Mesothelial cell of epicardium (in vitro differentiated cells): ENCODE measurements at regions not wholly inside any gene's neighbourhood (a gene's known extent, or its start where the extent isn't known, plus 50 kb on each side); places are given as distances from the start of the nearest gene placed in this dataset.

Source experiments
- DNase-seq, 2 experiments: peaks; one replicate each; pipeline ENCODE4 v3.0.0; 2021; ENCODE audit warnings: low spot score in 2 of 2; ENCODE audit not compliant: unreplicated experiment in 2 of 2
- H3K27ac Mint-ChIP-seq: 2 replicates; pipeline ENCODE4 v1.8.0; 2021; ENCODE audit warnings: mixed read lengths
- H3K27me3 Mint-ChIP-seq: 2 replicates; pipeline ENCODE4 v1.8.0; 2021; ENCODE audit warnings: low read depth, mixed read lengths
- H3K36me3 Mint-ChIP-seq: 2 replicates; pipeline ENCODE4 v1.8.0; 2021; ENCODE audit warnings: mixed read lengths
- H3K4me1 Mint-ChIP-seq: 2 replicates; pipeline ENCODE4 v1.8.0; 2021; ENCODE audit warnings: mixed read lengths
- H3K4me3 Mint-ChIP-seq: 2 replicates; pipeline ENCODE4 v1.8.0; 2021; ENCODE audit warnings: mild to moderate bottlenecking, moderate library complexity, mixed read lengths
- H3K9me3 Mint-ChIP-seq: 2 replicates; pipeline ENCODE4 v1.8.0; 2021; ENCODE audit warnings: mixed read lengths
- CTCF ChIP-seq: fragments of 200-600 bp; sonication (generic); IDR thresholded peaks from one replicate; pipeline ENCODE4 v1.5.0; 2021; ENCODE audit warnings: antibody characterized with exemption; ENCODE audit not compliant: unreplicated experiment

DNA sequence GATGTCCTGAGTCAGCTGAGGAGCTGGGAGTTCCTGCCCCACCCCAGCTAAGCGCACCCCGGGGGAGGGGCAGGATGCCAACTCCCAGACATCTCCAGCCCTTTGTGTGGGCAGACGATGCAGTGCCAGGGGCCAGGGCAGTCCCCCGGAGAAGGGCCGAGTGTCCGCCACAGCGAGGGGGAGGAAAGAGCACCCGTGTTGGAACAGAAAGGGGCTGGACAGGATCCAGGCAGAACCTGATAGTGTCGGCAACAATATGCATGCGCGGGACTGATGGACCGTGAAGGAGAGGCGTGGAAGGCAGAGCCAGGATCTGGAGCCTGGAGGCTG, 1434.7 kb downstream of the BRD1 start:
- no peaks in the 10 kb centered on the region for H3K36me3 Mint-ChIP-seq
- H3K9me3 Mint-ChIP-seq, result no peaks in the 10 kb centered on the region

DNA sequence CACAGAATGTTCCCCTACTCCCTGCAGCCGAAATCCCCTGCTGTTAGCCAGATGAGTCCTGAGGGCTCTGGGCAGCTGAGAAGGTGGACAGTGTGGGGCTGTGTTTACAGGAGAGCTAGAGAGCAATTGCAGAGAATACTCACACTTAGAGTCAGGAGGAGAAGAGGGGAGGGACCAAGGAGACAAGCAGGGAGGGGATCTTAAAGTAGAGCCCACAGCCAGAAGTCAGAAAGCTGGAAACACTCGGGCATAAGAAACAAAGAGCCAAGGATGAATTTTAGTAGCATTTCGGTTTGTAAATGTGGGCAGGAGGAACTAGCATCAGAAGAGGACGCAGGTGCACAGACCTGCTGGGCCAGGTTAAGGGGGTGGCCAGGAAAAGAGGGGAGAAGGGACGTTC, 1435.9 kb downstream of the BRD1 start:
- peak in 1 of 2 experiments; percentile 14 for DNase-seq
- Mint-ChIP-seq H3K4me1 (no peaks in the 10 kb centered on the region), H3K4me3 (no peak overlapping the region), H3K27me3 (peaks cover 27% of the 10 kb centered on the region), H3K36me3 (no peaks in the 10 kb centered on the region), H3K9me3 (peaks cover 5% of the 10 kb centered on the region), H3K27ac (no peak overlapping the region)
- no peak for TF ChIP-seq CTCF

More for the DNA sequence above, 1434.7 kb downstream of the BRD1 start:
- no peak overlapping the region for H3K4me3 Mint-ChIP-seq
- TF ChIP-seq CTCF, result no peak
- H3K27me3 Mint-ChIP-seq, result peaks cover 27% of the 10 kb centered on the region
- H3K4me1 Mint-ChIP-seq, result no peaks in the 10 kb centered on the region
- H3K27ac Mint-ChIP-seq, result no peak overlapping the region
- peak in 1 of 2 experiments; percentile 29 for DNase-seq

DNA sequence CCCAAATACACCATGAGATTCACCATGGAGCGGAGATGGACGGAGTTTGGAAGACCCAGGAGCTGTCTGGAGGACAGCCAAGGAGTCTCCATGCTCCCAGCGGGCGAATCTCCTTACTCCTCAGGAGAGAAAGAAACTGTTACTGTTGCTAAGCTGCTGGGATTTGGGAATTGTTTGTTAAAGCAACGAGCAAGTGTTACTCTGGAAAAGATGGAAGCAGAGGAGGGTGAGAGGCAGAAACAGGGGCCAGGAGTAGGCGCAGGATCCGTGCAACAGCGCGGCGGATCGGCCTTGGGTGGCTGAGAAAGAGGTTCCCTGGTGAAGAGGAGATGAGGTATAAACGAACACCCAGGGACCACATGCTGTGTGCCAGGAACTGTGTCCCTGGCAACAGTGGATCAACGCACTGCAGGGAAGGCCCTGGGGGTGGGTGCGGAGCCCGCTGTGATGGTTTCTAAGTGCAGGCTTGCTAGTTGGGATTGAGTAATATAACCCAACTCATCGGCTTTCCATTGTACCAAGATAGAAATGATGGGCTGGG, 1436.4 kb downstream of the BRD1 start:
- Mint-ChIP-seq H3K36me3 (no peaks in the 10 kb centered on the region), H3K27ac (no peak overlapping the region), H3K9me3 (peaks cover 8% of the 10 kb centered on the region), H3K4me3 (no peak overlapping the region), H3K27me3 (peaks cover 27% of the 10 kb centered on the region), H3K4me1 (no peaks in the 10 kb centered on the region)
- TF ChIP-seq CTCF, result no peak
- DNase-seq, result peak in 1 of 2 experiments; percentile 28

GRCh38 chr22:48389916-48390315, 1437.8 kb downstream of the BRD1 start:
- Mint-ChIP-seq H3K4me1 (no peaks in the 10 kb centered on the region), H3K9me3 (peaks cover 20% of the 10 kb centered on the region), H3K36me3 (no peaks in the 10 kb centered on the region), H3K27ac (no peak overlapping the region), H3K27me3 (peaks cover 27% of the 10 kb centered on the region), H3K4me3 (no peak overlapping the region)
- TF ChIP-seq CTCF, result no peak
- DNase-seq, result no peak

DNA sequence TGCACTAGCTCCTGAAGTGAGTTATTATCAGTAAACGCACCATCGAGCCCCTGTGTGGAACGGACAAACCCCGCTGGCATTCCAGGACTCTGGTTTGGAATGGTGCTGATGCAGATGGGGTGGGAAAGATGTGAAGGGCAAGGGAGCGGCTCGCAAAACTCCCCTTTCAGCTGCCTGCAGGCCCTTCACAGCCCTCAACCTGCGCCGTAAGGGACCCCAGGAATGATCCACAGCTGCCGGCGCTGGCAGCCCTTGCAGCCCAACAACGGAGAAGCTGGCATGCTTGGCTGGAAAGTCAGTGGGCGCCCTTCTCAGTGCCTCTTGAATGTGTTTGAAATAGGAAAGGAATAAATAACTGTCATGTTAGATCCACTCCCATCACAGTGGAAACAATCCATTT, 1445.5 kb downstream of the BRD1 start:
- TF ChIP-seq CTCF, result no peak
- H3K27me3 Mint-ChIP-seq, result peaks cover 11% of the 10 kb centered on the region
- no peak for DNase-seq

DNA sequence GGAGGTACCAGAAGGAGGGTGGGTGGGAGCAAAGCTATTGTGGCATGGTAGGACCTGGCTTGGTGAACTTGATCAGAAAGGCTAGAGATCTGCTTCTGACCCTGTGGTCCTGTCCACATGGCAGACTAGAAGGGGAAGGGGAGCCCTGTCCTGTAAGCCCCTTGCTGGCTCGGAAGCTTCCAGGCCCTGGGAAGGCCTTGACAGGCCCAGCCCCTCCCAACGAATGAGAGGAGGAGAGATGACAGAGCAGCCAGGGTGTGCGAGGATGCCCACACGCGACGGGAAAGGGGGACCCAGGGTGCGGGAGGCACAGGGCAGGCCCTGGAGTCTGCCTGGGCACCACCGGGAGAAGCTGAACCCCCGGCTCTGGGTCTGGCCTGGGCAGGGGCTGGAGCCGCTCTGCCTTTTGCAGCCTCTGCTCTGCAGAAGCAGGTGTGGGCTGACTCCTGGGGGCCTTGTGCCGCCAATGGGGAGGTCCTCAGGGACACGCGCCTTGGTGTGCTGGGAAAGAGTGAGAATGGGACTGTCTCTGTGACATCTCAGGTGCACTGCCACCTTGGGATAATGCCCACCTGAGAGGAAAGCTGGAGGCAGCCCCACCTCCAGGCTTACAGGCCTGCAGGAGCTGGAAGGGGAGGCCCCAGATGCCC, 1447.5 kb downstream of the BRD1 start:
- H3K27ac Mint-ChIP-seq, result no peak overlapping the region
- H3K4me1 Mint-ChIP-seq, result no peaks in the 10 kb centered on the region
- peaks cover 30% of the 10 kb centered on the region for H3K27me3 Mint-ChIP-seq
- no peaks in the 10 kb centered on the region for H3K36me3 Mint-ChIP-seq
- DNase-seq, result no peak
- H3K9me3 Mint-ChIP-seq, result peaks cover 12% of the 10 kb centered on the region
- no peak for TF ChIP-seq CTCF
- H3K4me3 Mint-ChIP-seq, result no peak overlapping the region

More for the DNA sequence above, 1445.5 kb downstream of the BRD1 start:
- Mint-ChIP-seq H3K4me1 (no peaks in the 10 kb centered on the region), H3K27ac (no peak overlapping the region), H3K4me3 (no peak overlapping the region), H3K9me3 (peaks cover 28% of the 10 kb centered on the region), H3K36me3 (no peaks in the 10 kb centered on the region)
